ENCODE measurements at regions not wholly inside any gene's neighbourhood (a gene's known extent, or its start where the extent isn't known, plus 50 kb on each side); places are given as distances from the start of the nearest gene placed in this dataset.

GRCh38 chr2:226529556-226529955 lies 270.1 kb downstream of the IRS1 start:
- no peak for DNase-seq (ENCODE audit: low read depth in 3 of 3)

GRCh38 chr2:226526716-226527115 lies 272.9 kb downstream of the IRS1 start:
- no peak for DNase-seq (ENCODE audit: low read depth in 3 of 3)

GRCh38 chr2:226524381-226524843 lies 275.2 kb downstream of the IRS1 start:
- DNase-seq (ENCODE audit: low read depth in 3 of 3) = no peak

GRCh38 chr2:226520723-226521122 lies 278.9 kb downstream of the IRS1 start:
- no peak for DNase-seq (ENCODE audit: low read depth in 3 of 3)

- no peak for DNase-seq (ENCODE audit: low read depth in 3 of 3)
Observed at GRCh38 chr2:226515344-226516055, 284.1 kb downstream of the IRS1 start.

- DNase-seq (ENCODE audit: low read depth in 3 of 3) = no peak
Observed at GRCh38 chr2:226514895-226515294, 284.7 kb downstream of the IRS1 start.

GRCh38 chr2:226511311-226511710 lies 288.3 kb downstream of the IRS1 start:
- no peak for DNase-seq (ENCODE audit: low read depth in 3 of 3)

GRCh38 chr2:226508683-226509082 lies 290.9 kb downstream of the IRS1 start:
- no peak for DNase-seq (ENCODE audit: low read depth in 3 of 3)

- no peak for DNase-seq (ENCODE audit: low read depth in 3 of 3)
Observed at GRCh38 chr2:226508005-226508404, 291.6 kb downstream of the IRS1 start.

- no peak for DNase-seq (ENCODE audit: low read depth in 3 of 3)
Observed at GRCh38 chr2:226497146-226497909, 302.3 kb downstream of the IRS1 start.

GRCh38 chr2:226496273-226496550 lies 303.4 kb downstream of the IRS1 start:
- no peak for DNase-seq (ENCODE audit: low read depth in 3 of 3)

- DNase-seq (ENCODE audit: low read depth in 3 of 3) = no peak
Observed at GRCh38 chr2:226495466-226496272, 304.0 kb downstream of the IRS1 start.

- no peak for DNase-seq (ENCODE audit: low read depth in 3 of 3)
Observed at GRCh38 chr2:226491112-226491511, 308.5 kb downstream of the IRS1 start.

- DNase-seq (ENCODE audit: low read depth in 3 of 3) = no peak
Observed at GRCh38 chr2:226489775-226490541, 309.7 kb downstream of the IRS1 start.

GRCh38 chr2:226488034-226488433 lies 311.6 kb downstream of the IRS1 start:
- no peak for DNase-seq (ENCODE audit: low read depth in 3 of 3)

GRCh38 chr2:226487573-226487972 lies 312.0 kb downstream of the IRS1 start:
- no peak for DNase-seq (ENCODE audit: low read depth in 3 of 3)

- DNase-seq (ENCODE audit: low read depth in 3 of 3) = no peak
Observed at GRCh38 chr2:226483745-226484619, 315.6 kb downstream of the IRS1 start.

- DNase-seq (ENCODE audit: low read depth in 3 of 3) = no peak
Observed at GRCh38 chr2:226483143-226483542, 316.5 kb downstream of the IRS1 start.

- no peak for DNase-seq (ENCODE audit: low read depth in 3 of 3)
Observed at GRCh38 chr2:226478109-226478809, 321.4 kb downstream of the IRS1 start.

Data from stimulated activated CD4-positive, alpha-beta T cell treated with anti-CD3 and anti-CD28 coated beads, TNF-alpha, amount 100 ng/mL, for 24 hours (primary cell).